GM13977 (cell line): ENCODE measurements at regions not wholly inside any gene's neighbourhood (a gene's known extent, or its start where the extent isn't known, plus 50 kb on each side); places are given as distances from the start of the nearest gene placed in this dataset.
"Not testable (repeated sequence)": the region's sequence is repeated elsewhere in the genome, so short reads cannot be mapped to it uniquely, and the experiment has no call there.

Source experiments
- DNase-seq: peaks from one replicate; pipeline ENCODE4 v3.0.0; 2012; ENCODE audit warnings: low spot score
- CTCF ChIP-seq: IDR thresholded peaks from 2 replicates; pipeline ENCODE4 v1.5.1; 2012; ENCODE audit warnings: mild to moderate bottlenecking, control low read depth; ENCODE audit not compliant: insufficient read depth; ENCODE audit errors: extremely low read depth, missing control alignments
- in situ Hi-C: fragments of 300-500 bp; cut with MboI; formaldehyde crosslinking; loops from one replicate; pipeline ENCODE4 v1.12.0; 2022; ENCODE audit warnings: low sequenced_read_pairs, low pct_unique_long_range_greater_than_20kb, mixed read lengths, inconsistent platforms; ENCODE audit not compliant: unreplicated experiment

- no peak for DNase-seq
- in situ Hi-C loops: no loop called here
- TF ChIP-seq CTCF: no peak
These were observed 73.4 kb downstream of the DUSP6 start for GRCh38 chr12:89278862-89279261.

- TF ChIP-seq CTCF: no peak
- in situ Hi-C loops: no loop called here
- DNase-seq: no peak
These were observed 74.1 kb downstream of the DUSP6 start for GRCh38 chr12:89278169-89278568.

- in situ Hi-C loops: no loop called here
- TF ChIP-seq CTCF: no peak
- DNase-seq: no peak
These were observed 75.4 kb downstream of the DUSP6 start for GRCh38 chr12:89276860-89277259.

- in situ Hi-C loops: no loop called here
- DNase-seq: no peak
- no peak for TF ChIP-seq CTCF
These were observed 78.8 kb downstream of the DUSP6 start for GRCh38 chr12:89273525-89273924.

- in situ Hi-C loops: no loop called here
- no peak for DNase-seq
- TF ChIP-seq CTCF: no peak
These were observed 81.8 kb downstream of the DUSP6 start for GRCh38 chr12:89270548-89270947.

GRCh38 chr12:89269174-89269573 lies 83.1 kb downstream of the DUSP6 start:
- DNase-seq: no peak
- TF ChIP-seq CTCF: no peak
- in situ Hi-C loops: no loop called here

GRCh38 chr12:89267404-89267803 lies 84.9 kb downstream of the DUSP6 start:
- TF ChIP-seq CTCF: no peak
- in situ Hi-C loops: no loop called here
- no peak for DNase-seq

GRCh38 chr12:89266574-89267188 lies 85.6 kb downstream of the DUSP6 start:
- in situ Hi-C loops, DNase-seq: not testable (repeated sequence)
